Keratinocyte (primary cell): ENCODE measurements at regions not wholly inside any gene's neighbourhood (a gene's known extent, or its start where the extent isn't known, plus 50 kb on each side); places are given as distances from the start of the nearest gene placed in this dataset.

Experiments used
- EZH2 ChIP-seq: IDR thresholded peaks from one replicate; pipeline ENCODE4 v1.6.1; 2012; ENCODE audit warnings: inconsistent platforms, mild to moderate bottlenecking, low read length, moderate library complexity
- TF ChIP-seq, protein P1 (sequence below), 3 experiments: IDR thresholded peaks in 1 of 3; conservative IDR thresholded peaks in 1 of 3; optimal IDR thresholded peaks in 1 of 3; 2 replicates in 2 of 3; 3 replicates in 1 of 3; pipeline versions ENCODE3 to v1.5.1; 2011; ENCODE audit warnings: low read length in 3 of 3, mild to moderate bottlenecking in 3 of 3, moderate library complexity in 2 of 3, control low read depth in 1 of 3, inconsistent platforms in 1 of 3; ENCODE audit not compliant: insufficient read depth in 2 of 3; ENCODE audit errors: extremely low read depth in 1 of 3

DNA sequence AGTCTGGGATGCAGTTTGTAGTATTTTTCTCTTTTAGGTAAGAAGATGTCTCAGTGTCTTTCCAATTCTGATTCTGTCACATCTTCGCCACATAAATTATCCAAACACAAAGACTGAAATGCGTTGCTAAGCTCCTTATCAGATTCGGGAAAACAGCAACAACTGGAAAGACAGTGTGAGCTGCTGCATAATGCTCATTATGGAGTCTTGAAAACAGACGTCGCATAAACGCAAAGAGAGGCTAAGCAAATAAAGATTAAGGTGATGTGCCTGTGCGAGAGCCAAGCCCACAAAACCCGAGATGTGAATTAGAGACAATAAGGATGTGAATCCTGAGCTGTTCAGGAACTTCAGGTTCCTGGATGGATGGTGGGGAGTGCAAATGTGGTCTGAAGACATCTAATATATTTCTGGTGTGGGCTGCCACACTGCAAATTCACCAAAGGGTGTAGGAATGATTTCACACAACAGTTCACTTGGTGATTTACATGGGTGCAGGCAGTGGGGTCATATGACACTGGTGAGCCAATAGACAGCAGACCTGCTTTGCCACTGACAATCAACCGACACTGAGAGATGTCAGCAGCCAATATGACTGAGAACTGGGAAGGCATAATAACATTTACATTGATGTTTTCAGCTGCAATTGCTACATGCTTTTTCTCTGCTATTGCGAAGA is 195.8 kb downstream of the MTX2 start:
- TF ChIP-seq, protein P1, sequence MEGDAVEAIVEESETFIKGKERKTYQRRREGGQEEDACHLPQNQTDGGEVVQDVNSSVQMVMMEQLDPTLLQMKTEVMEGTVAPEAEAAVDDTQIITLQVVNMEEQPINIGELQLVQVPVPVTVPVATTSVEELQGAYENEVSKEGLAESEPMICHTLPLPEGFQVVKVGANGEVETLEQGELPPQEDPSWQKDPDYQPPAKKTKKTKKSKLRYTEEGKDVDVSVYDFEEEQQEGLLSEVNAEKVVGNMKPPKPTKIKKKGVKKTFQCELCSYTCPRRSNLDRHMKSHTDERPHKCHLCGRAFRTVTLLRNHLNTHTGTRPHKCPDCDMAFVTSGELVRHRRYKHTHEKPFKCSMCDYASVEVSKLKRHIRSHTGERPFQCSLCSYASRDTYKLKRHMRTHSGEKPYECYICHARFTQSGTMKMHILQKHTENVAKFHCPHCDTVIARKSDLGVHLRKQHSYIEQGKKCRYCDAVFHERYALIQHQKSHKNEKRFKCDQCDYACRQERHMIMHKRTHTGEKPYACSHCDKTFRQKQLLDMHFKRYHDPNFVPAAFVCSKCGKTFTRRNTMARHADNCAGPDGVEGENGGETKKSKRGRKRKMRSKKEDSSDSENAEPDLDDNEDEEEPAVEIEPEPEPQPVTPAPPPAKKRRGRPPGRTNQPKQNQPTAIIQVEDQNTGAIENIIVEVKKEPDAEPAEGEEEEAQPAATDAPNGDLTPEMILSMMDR (optimal IDR thresholded peaks at IDR 0.05 in 1 of 3, IDR thresholded peaks at IDR 0.05 in 1 of 3, conservative IDR thresholded peaks at IDR 0.05 in 1 of 3; ENCODE audit: extremely low read depth in 1 of 3, insufficient read depth in 2 of 3, low read length in 3 of 3): no peak
- TF ChIP-seq EZH2: no peak
